ENCODE measurements at regions not wholly inside any gene's neighbourhood (a gene's known extent, or its start where the extent isn't known, plus 50 kb on each side); places are given as distances from the start of the nearest gene placed in this dataset.

DNA sequence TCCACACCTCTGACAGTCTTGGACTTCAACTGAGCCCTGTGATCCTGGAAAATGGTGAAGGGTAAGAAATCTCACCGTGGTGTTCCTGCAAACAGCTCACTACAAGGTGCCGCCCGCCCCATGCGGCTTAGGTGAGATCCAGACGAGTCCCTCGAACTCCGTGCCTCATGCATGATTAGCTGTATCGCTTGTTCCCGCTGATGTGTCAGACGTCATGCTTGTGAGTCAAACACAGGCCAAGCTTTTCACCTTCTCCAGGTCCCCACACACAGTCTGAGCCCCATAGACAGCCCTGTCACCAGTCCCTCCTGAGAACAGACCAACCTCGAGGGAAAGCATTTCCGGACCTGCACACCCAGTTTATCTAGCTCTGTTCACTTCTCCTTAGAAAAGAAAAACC, 740.5 kb downstream of the GALR1 start:
- Histone ChIP-seq H2AFZ (ENCODE audit: low read depth, low read length) (no peak overlapping the region), H3K79me2 (ENCODE audit: insufficient read depth, low read length) (no peaks in the 10 kb centered on the region), H3K4me2 (ENCODE audit: insufficient read depth, low read length) (no peak overlapping the region), H4K20me1 (ENCODE audit: insufficient read depth, low read length) (no peaks in the 10 kb centered on the region), H3K9me3 (ENCODE audit: insufficient read depth, low read length, severe bottlenecking) (no peaks in the 10 kb centered on the region), H3K27me3 (ENCODE audit: insufficient read depth, low read length, poor library complexity) (no peaks in the 10 kb centered on the region), H3K9ac (ENCODE audit: low read depth, low read length) (no peak overlapping the region), H3K36me3 (ENCODE audit: insufficient read depth, low read length) (no peaks in the 10 kb centered on the region), H3K27ac (ENCODE audit: low read length) (no peak overlapping the region), H3K4me1 (ENCODE audit: insufficient read depth, low read length) (no peaks in the 10 kb centered on the region), H3K4me3 (ENCODE audit: low read depth in 1 of 2, low read length in 2 of 2) (no peak overlapping the region)
- DNase-seq (no peak), ATAC-seq (ENCODE audit: insufficient read depth, low read depth) (no peak)
- TF ChIP-seq EZH2 (IDR thresholded peaks at IDR 0.05; ENCODE audit: borderline replicate concordance, low read depth, low read length, severe bottlenecking) = no peak
- TF ChIP-seq, protein P1, sequence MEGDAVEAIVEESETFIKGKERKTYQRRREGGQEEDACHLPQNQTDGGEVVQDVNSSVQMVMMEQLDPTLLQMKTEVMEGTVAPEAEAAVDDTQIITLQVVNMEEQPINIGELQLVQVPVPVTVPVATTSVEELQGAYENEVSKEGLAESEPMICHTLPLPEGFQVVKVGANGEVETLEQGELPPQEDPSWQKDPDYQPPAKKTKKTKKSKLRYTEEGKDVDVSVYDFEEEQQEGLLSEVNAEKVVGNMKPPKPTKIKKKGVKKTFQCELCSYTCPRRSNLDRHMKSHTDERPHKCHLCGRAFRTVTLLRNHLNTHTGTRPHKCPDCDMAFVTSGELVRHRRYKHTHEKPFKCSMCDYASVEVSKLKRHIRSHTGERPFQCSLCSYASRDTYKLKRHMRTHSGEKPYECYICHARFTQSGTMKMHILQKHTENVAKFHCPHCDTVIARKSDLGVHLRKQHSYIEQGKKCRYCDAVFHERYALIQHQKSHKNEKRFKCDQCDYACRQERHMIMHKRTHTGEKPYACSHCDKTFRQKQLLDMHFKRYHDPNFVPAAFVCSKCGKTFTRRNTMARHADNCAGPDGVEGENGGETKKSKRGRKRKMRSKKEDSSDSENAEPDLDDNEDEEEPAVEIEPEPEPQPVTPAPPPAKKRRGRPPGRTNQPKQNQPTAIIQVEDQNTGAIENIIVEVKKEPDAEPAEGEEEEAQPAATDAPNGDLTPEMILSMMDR (IDR thresholded peaks at IDR 0.05; ENCODE audit: borderline replicate concordance, extremely low read depth, low read length, poor library complexity, severe bottlenecking) = no peak

DNA sequence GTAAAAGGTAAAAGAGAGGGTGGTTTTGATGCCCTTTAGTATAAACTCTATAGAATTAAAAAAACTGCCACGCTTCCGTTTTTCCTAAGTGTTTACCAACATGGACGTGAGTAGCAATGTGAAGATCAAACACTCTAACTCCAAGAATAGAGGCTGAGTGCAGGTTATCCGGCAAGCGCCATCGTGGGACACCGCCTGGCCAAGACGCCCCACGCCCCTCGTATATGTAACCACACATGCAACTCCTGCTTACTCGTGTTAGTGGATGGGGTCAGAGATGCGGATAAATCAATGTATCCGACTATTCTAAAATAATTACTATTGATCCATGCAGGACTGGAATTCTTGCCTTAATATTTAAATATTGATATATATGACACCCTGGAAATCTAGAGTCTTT, 741.3 kb downstream of the GALR1 start:
- no peaks in the 10 kb centered on the region for H3K27me3 ChIP-seq (ENCODE audit: insufficient read depth, low read length, poor library complexity)
- H3K4me1 ChIP-seq (ENCODE audit: insufficient read depth, low read length) = no peaks in the 10 kb centered on the region
- no peak for TF ChIP-seq EZH2 (IDR thresholded peaks at IDR 0.05; ENCODE audit: borderline replicate concordance, low read depth, low read length, severe bottlenecking)
- TF ChIP-seq, protein P1 (IDR thresholded peaks at IDR 0.05; ENCODE audit: borderline replicate concordance, extremely low read depth, low read length, poor library complexity, severe bottlenecking) = no peak
- H3K4me2 ChIP-seq (ENCODE audit: insufficient read depth, low read length) = no peak overlapping the region
- H3K9me3 ChIP-seq (ENCODE audit: insufficient read depth, low read length, severe bottlenecking) = no peaks in the 10 kb centered on the region
- no peaks in the 10 kb centered on the region for H3K79me2 ChIP-seq (ENCODE audit: insufficient read depth, low read length)
- H3K36me3 ChIP-seq (ENCODE audit: insufficient read depth, low read length) = no peaks in the 10 kb centered on the region
- no peaks in the 10 kb centered on the region for H4K20me1 ChIP-seq (ENCODE audit: insufficient read depth, low read length)
- no peak overlapping the region for H3K27ac ChIP-seq (ENCODE audit: low read length)
- no peak for ATAC-seq (ENCODE audit: insufficient read depth, low read depth)
- no peak overlapping the region for H2AFZ ChIP-seq (ENCODE audit: low read depth, low read length)
- no peak overlapping the region for H3K4me3 ChIP-seq (ENCODE audit: low read depth in 1 of 2, low read length in 2 of 2)
- DNase-seq = no peak
- no peak overlapping the region for H3K9ac ChIP-seq (ENCODE audit: low read depth, low read length)

DNA sequence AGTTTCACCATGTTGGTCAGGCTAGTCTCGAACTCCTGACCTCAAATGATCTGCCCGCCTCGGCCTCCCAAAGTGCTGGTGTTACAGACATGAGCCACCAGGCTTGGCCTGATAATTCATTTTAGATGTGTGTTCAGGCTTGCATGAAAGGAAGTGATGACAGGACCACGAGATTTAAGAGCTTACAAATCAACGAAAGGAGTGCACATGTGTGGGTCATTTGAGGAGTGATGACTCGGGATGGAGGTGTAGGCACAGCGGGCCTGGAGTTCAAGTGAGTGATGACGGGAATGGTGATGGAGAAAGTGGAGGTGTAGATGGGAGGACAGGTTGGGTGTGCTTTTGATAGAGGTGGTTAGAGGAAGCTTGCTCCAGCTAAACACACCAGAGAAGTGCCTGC, 742.4 kb downstream of the GALR1 start:
- no peak overlapping the region for H3K9ac ChIP-seq (ENCODE audit: low read depth, low read length)
- no peak overlapping the region for H3K4me2 ChIP-seq (ENCODE audit: insufficient read depth, low read length)
- no peak overlapping the region for H2AFZ ChIP-seq (ENCODE audit: low read depth, low read length)
- no peak overlapping the region for H3K27ac ChIP-seq (ENCODE audit: low read length)
- H3K4me3 ChIP-seq (ENCODE audit: low read depth in 1 of 2, low read length in 2 of 2) = no peak overlapping the region
- TF ChIP-seq EZH2 (IDR thresholded peaks at IDR 0.05; ENCODE audit: borderline replicate concordance, low read depth, low read length, severe bottlenecking) = no peak
- TF ChIP-seq, protein P1 (IDR thresholded peaks at IDR 0.05; ENCODE audit: borderline replicate concordance, extremely low read depth, low read length, poor library complexity, severe bottlenecking) = no peak
- no peak for ATAC-seq (ENCODE audit: insufficient read depth, low read depth)
- no peaks in the 10 kb centered on the region for H3K79me2 ChIP-seq (ENCODE audit: insufficient read depth, low read length)
- no peaks in the 10 kb centered on the region for H3K36me3 ChIP-seq (ENCODE audit: insufficient read depth, low read length)
- H3K27me3 ChIP-seq (ENCODE audit: insufficient read depth, low read length, poor library complexity) = no peaks in the 10 kb centered on the region
- DNase-seq = no peak
- no peaks in the 10 kb centered on the region for H3K9me3 ChIP-seq (ENCODE audit: insufficient read depth, low read length, severe bottlenecking)
- H3K4me1 ChIP-seq (ENCODE audit: insufficient read depth, low read length) = no peaks in the 10 kb centered on the region
- no peaks in the 10 kb centered on the region for H4K20me1 ChIP-seq (ENCODE audit: insufficient read depth, low read length)

Data from DND-41 (cell line).